Body of pancreas (tissue), 4 donors: ENCODE measurements at regions not wholly inside any gene's neighbourhood (a gene's known extent, or its start where the extent isn't known, plus 50 kb on each side); places are given as distances from the start of the nearest gene placed in this dataset.

Source experiments
- ATAC-seq: fragments of 150-250 bp; one replicate; pipeline ENCODE4 v1.9.1; 2016
- DNase-seq, 4 donors: peaks; one replicate each; pipeline ENCODE4 v3.0.0-alpha.2; 2019
- H3K27ac ChIP-seq, 4 donors: fragments of 200-600 bp; sonication (generic); 1 replicate in 3 of 4; 2 replicates in 1 of 4; pipeline versions ENCODE4 v1.5.1 to v1.6.1; 2016 to 2019; ENCODE audit warnings: mild to moderate bottlenecking in 1 of 4, mixed read lengths in 1 of 4, moderate library complexity in 1 of 4
- H3K27me3 ChIP-seq, 2 donors: fragments of 200-600 bp; sonication (generic); one replicate each; pipeline ENCODE4 v1.6.0; 2016; ENCODE audit warnings: mild to moderate bottlenecking in 1 of 2
- H3K36me3 ChIP-seq, 2 donors: fragments of 200-600 bp; sonication (generic); replicated peaks in 1 of 2; 2 replicates each; pipeline ENCODE4 v1.5.1; 2016; ENCODE audit warnings: low read depth in 2 of 2; ENCODE audit not compliant: insufficient read depth in 1 of 2
- H3K4me1 ChIP-seq: fragments of 200-600 bp; sonication (generic); one replicate; pipeline ENCODE4 v1.6.0; 2016
- H3K4me3 ChIP-seq, 2 donors: fragments of 200-600 bp; sonication (generic); 1 replicate in 1 of 2; 2 replicates in 1 of 2; pipeline ENCODE4 v1.5.1; 2016 to 2019
- H3K9me3 ChIP-seq, 3 donors: fragments of 200-600 bp; sonication (generic); 1 replicate in 2 of 3; 2 replicates in 1 of 3; pipeline ENCODE4 v1.5.1; 2016
- POLR2A ChIP-seq, 3 donors: fragments of 450-650 bp; IDR thresholded peaks; one replicate each; pipeline ENCODE4 v1.6.1; 2016; ENCODE audit warnings: antibody characterized with exemption in 3 of 3, mild to moderate bottlenecking in 2 of 3
- WGBS, 2 donors: methylation state at CpG; one replicate each; pipeline ENCODE4 v1.1.5; 2017; 5-methylcytosine and 5-hydroxymethylcytosine counted together
- intact Hi-C: fragments of 100-400 bp; cut with DNase I; formaldehyde crosslinking; loops from one replicate; pipeline ENCODE4 v1.15.1; 2023
- TF ChIP-seq, protein P1 (sequence below), 7 experiments: fragments of 450-650 bp in 4 of 7; fragments of 200-600 bp in 3 of 7; sonication (generic) in 3 of 7; IDR thresholded peaks; one replicate each; pipeline ENCODE4 v1.5.1; 2016 to 2019; ENCODE audit warnings: antibody characterized with exemption in 7 of 7

DNA sequence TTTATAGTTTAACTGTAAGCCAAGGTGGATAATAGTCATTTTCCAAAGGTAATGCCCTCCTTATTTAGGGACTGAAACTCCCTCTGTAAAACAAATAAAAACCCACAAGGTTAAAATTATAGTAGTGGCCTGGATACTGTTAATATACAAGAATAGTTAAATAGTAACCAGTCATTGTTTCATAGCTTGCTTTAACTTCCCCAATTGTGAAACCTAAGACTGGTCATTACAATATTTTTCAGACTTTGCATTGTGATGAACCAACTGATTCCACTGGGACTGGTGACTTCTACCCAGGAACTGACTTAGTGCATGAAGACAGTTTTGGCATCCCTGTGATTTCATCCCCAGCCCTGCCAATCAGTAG, 162.6 kb downstream of the SMC2 start:
- intact Hi-C loops: no loop called here
- no peak overlapping the region for H3K27ac ChIP-seq
- TF ChIP-seq POLR2A (IDR thresholded peaks at IDR 0.05): no peak
- TF ChIP-seq, protein P1, sequence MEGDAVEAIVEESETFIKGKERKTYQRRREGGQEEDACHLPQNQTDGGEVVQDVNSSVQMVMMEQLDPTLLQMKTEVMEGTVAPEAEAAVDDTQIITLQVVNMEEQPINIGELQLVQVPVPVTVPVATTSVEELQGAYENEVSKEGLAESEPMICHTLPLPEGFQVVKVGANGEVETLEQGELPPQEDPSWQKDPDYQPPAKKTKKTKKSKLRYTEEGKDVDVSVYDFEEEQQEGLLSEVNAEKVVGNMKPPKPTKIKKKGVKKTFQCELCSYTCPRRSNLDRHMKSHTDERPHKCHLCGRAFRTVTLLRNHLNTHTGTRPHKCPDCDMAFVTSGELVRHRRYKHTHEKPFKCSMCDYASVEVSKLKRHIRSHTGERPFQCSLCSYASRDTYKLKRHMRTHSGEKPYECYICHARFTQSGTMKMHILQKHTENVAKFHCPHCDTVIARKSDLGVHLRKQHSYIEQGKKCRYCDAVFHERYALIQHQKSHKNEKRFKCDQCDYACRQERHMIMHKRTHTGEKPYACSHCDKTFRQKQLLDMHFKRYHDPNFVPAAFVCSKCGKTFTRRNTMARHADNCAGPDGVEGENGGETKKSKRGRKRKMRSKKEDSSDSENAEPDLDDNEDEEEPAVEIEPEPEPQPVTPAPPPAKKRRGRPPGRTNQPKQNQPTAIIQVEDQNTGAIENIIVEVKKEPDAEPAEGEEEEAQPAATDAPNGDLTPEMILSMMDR (IDR thresholded peaks at IDR 0.05): no peak
- no peak overlapping the region for H3K4me3 ChIP-seq
- H3K36me3 ChIP-seq: no peaks in the 10 kb centered on the region
- no peak for DNase-seq
- ATAC-seq: no peak
- no peaks in the 10 kb centered on the region for H3K4me1 ChIP-seq
- H3K27me3 ChIP-seq: no peaks in the 10 kb centered on the region
- H3K9me3 ChIP-seq: peaks cover 0 to 6% (median 0%) of the 10 kb centered on the region in 3 donors

DNA sequence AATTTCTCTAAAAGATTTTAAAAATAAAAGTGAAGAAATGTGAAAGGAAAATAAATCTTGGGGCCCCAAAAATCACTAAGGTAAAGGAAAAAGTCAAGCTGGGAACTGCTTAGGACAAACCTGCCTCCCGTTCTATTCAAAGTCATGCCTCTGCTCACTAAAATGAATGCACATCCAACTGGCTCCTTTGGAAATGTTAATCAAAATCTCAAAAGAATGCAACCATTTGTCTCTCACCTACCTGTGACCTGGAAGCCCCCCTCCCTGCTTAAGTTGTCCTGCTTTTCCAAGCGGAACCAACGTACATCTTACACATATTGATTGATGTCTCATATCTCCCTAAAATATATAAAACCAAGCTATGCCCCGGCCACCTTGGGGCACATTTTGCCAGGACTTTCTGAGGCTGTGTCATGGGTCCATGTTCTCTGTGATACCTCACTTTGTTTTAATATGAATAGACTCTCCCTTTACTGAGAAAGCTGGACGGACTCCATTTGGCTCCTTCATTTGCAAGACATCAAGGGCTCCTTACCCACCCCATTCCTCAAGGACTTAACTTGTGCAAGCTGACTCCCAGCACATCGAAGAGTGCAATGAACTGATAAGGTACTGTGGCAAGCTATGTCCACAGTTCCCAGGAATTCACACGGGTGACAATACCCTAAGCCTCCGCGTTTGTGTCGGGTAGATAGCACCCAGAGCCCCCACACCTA, 164.3 kb downstream of the SMC2 start:
- Histone ChIP-seq H3K36me3 (no peaks in the 10 kb centered on the region), H3K4me3 (no peak overlapping the region), H3K27me3 (no peaks in the 10 kb centered on the region), H3K4me1 (no peaks in the 10 kb centered on the region), H3K9me3 (peaks cover 0 to 6% (median 0%) of the 10 kb centered on the region in 3 donors), H3K27ac (no peak overlapping the region)
- no peak for ATAC-seq
- intact Hi-C loops: no loop called here
- no peak for DNase-seq
- WGBS, 2 donors: 29 to 41% methylated on average over 10 of the region's 10 CpGs
- TF ChIP-seq POLR2A (IDR thresholded peaks at IDR 0.05): no peak
- TF ChIP-seq, protein P1 (IDR thresholded peaks at IDR 0.05): no peak

DNA sequence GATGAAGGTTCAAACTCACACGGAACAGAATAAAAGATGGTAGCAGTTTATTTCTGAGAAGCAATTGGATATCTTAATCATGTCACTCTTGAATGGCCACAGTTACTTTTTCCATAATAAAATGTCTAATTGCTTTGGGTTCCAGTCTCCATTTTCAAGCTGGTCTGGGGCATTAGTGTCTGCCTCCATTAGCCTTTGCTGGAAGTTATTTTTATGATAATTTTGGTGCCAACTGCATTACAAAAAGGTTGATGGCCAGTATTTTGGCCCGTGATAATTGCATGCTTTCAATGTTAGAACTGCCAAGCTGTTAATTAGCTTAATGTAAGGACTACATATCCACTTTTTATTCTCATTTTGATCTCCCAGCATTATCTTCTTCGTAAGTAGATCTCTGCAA, 165.9 kb downstream of the SMC2 start:
- no peak for TF ChIP-seq POLR2A (IDR thresholded peaks at IDR 0.05)
- TF ChIP-seq, protein P1 (IDR thresholded peaks at IDR 0.05): no peak
- Histone ChIP-seq H3K27me3 (no peaks in the 10 kb centered on the region), H3K4me3 (no peak overlapping the region), H3K36me3 (no peaks in the 10 kb centered on the region), H3K27ac (no peak overlapping the region), H3K9me3 (peaks cover 0 to 6% (median 0%) of the 10 kb centered on the region in 3 donors), H3K4me1 (no peaks in the 10 kb centered on the region)
- intact Hi-C loops: no loop called here
- DNase-seq (no peak), ATAC-seq (no peak)
- 80 to 87% methylated on average over 3 of the region's 3 CpGs for WGBS, 2 donors

- Histone ChIP-seq H3K4me1 (peaks cover 12% of the 10 kb centered on the region), H3K4me3 (no peak overlapping the region), H3K27ac (no peak overlapping the region), H3K36me3 (no peaks in the 10 kb centered on the region), H3K27me3 (no peaks in the 10 kb centered on the region), H3K9me3 (no peaks in the 10 kb centered on the region)
- 59 to 62% methylated on average over 2 of the region's 2 CpGs for WGBS, 2 donors
- no peak for ATAC-seq
- no peak for DNase-seq
- intact Hi-C loops: no loop called here
- TF ChIP-seq, protein P1 (IDR thresholded peaks at IDR 0.05): no peak
- TF ChIP-seq POLR2A (IDR thresholded peaks at IDR 0.05): no peak
Observed at GRCh38 chr9:104263942-104264341, 169.8 kb downstream of the SMC2 start.

GRCh38 chr9:104264431-104264830, 170.3 kb downstream of the SMC2 start:
- no peak overlapping the region for H3K4me3 ChIP-seq
- H3K9me3 ChIP-seq: no peaks in the 10 kb centered on the region
- no peak overlapping the region for H3K27ac ChIP-seq
- no peak for ATAC-seq
- H3K4me1 ChIP-seq: peaks cover 17% of the 10 kb centered on the region
- WGBS, 2 donors: 14 to 15% methylated on average over 1 of the region's 1 CpG
- H3K27me3 ChIP-seq: no peaks in the 10 kb centered on the region
- no peak for DNase-seq
- H3K36me3 ChIP-seq: no peaks in the 10 kb centered on the region
- no peak for TF ChIP-seq POLR2A (IDR thresholded peaks at IDR 0.05)
- TF ChIP-seq, protein P1 (IDR thresholded peaks at IDR 0.05): no peak
- intact Hi-C loops: no loop called here
